Endodermal cell (in vitro differentiated cells): ENCODE measurements at regions not wholly inside any gene's neighbourhood (a gene's known extent, or its start where the extent isn't known, plus 50 kb on each side); places are given as distances from the start of the nearest gene placed in this dataset.

ENCODE experiments used
- DNase-seq: peaks from one replicate; pipeline ENCODE4 v3.0.0-alpha.2; 2017
- H3K27ac ChIP-seq: 2 replicates; pipeline ENCODE4 v1.5.1; 2013; ENCODE audit warnings: mild to moderate bottlenecking, low read depth, low read length, moderate library complexity
- H3K27me3 ChIP-seq: 2 replicates; pipeline ENCODE4 v1.6.1; 2013; ENCODE audit warnings: mild to moderate bottlenecking, low read length, moderate library complexity; ENCODE audit not compliant: insufficient read depth, control insufficient read depth, poor library complexity, severe bottlenecking
- H3K36me3 ChIP-seq: 2 replicates; pipeline ENCODE4 v1.7.0; 2013; ENCODE audit warnings: mild to moderate bottlenecking, low read length, moderate library complexity; ENCODE audit not compliant: control insufficient read depth, insufficient read depth
- H3K4me1 ChIP-seq: one replicate; pipeline ENCODE4 v1.7.0; 2013; ENCODE audit warnings: low read length; ENCODE audit not compliant: control insufficient read depth, insufficient read depth
- H3K4me3 ChIP-seq: 2 replicates; pipeline ENCODE4 v1.5.1; 2013; ENCODE audit warnings: mild to moderate bottlenecking, low read length, moderate library complexity
- H3K9ac ChIP-seq: 2 replicates; pipeline ENCODE4 v1.6.1; 2013; ENCODE audit warnings: mild to moderate bottlenecking, low read length, moderate library complexity; ENCODE audit not compliant: poor library complexity, severe bottlenecking; ENCODE audit errors: extremely low read depth
- H3K9me3 ChIP-seq: 2 replicates; pipeline ENCODE4 v1.6.1; 2013; ENCODE audit warnings: mild to moderate bottlenecking, low read length, moderate library complexity; ENCODE audit not compliant: control insufficient read depth
- H3K27ac Mint-ChIP-seq: 2 replicates; pipeline ENCODE4 v1.8.0; 2020; ENCODE audit warnings: mixed read lengths
- H3K27me3 Mint-ChIP-seq: 2 replicates; pipeline ENCODE4 v1.8.0; 2021; ENCODE audit warnings: mild to moderate bottlenecking, mixed read lengths; ENCODE audit not compliant: insufficient read depth
- H3K36me3 Mint-ChIP-seq: 2 replicates; pipeline ENCODE4 v1.8.0; 2020; ENCODE audit warnings: low read depth, mixed read lengths
- H3K4me1 Mint-ChIP-seq: 2 replicates; pipeline ENCODE4 v1.8.0; 2020; ENCODE audit warnings: mixed read lengths
- H3K4me3 Mint-ChIP-seq: 2 replicates; pipeline ENCODE4 v1.8.0; 2020; ENCODE audit warnings: mild to moderate bottlenecking, moderate library complexity, mixed read lengths
- H3K9me3 Mint-ChIP-seq: 2 replicates; pipeline ENCODE4 v1.8.0; 2020; ENCODE audit warnings: mild to moderate bottlenecking, mixed read lengths
- CTCF ChIP-seq: fragments of 200-600 bp; sonication (generic); conservative IDR thresholded peaks from 2 replicates; pipeline ENCODE4 v1.5.0; 2021; ENCODE audit warnings: antibody characterized with exemption, mild to moderate bottlenecking
- WGBS, 2 experiments: methylation state at CpG; one replicate each; pipeline versions ENCODE4 v1.1.5 to v1.1.7; 2013; ENCODE audit warnings: missing lambda C conversion rate in 2 of 2, mixed read lengths in 1 of 2; ENCODE audit not compliant: insufficient coverage in 1 of 2, insufficient read length in 1 of 2; 5-methylcytosine and 5-hydroxymethylcytosine counted together

- no peak overlapping the region for H3K27ac Mint-ChIP-seq
- Histone ChIP-seq H3K36me3 (no peaks in the 10 kb centered on the region), H3K9me3 (peaks cover 19% of the 10 kb centered on the region), H3K4me3 (no peak overlapping the region), H3K27ac (no peak overlapping the region), H3K4me1 (no peaks in the 10 kb centered on the region), H3K27me3 (no peaks in the 10 kb centered on the region), H3K9ac (no peak overlapping the region)
- no peak overlapping the region for H3K4me3 Mint-ChIP-seq
- no peak for DNase-seq
- peaks cover 35% of the 10 kb centered on the region for H3K9me3 Mint-ChIP-seq
- TF ChIP-seq CTCF: no peak
- H3K27me3 Mint-ChIP-seq: no peaks in the 10 kb centered on the region
- 95 to 97% methylated on average over 6 of the region's 6 CpGs for WGBS, 2 experiments
- no peaks in the 10 kb centered on the region for H3K4me1 Mint-ChIP-seq
- H3K36me3 Mint-ChIP-seq: peaks cover 6% of the 10 kb centered on the region
Measured at GRCh38 chr12:126396536-126396935, 1331.3 kb downstream of the AACS start.

GRCh38 chr12:126397071-126397581 is 1331.9 kb downstream of the AACS start:
- H3K9ac ChIP-seq: no peak overlapping the region
- no peaks in the 10 kb centered on the region for H3K27me3 ChIP-seq
- no peaks in the 10 kb centered on the region for H3K27me3 Mint-ChIP-seq
- no peak overlapping the region for H3K4me3 ChIP-seq
- no peak for TF ChIP-seq CTCF
- H3K9me3 ChIP-seq: peaks cover 19% of the 10 kb centered on the region
- no peaks in the 10 kb centered on the region for H3K4me1 ChIP-seq
- H3K27ac ChIP-seq: no peak overlapping the region
- no peak overlapping the region for H3K4me3 Mint-ChIP-seq
- DNase-seq: no peak
- H3K4me1 Mint-ChIP-seq: no peaks in the 10 kb centered on the region
- peaks cover 35% of the 10 kb centered on the region for H3K9me3 Mint-ChIP-seq
- H3K27ac Mint-ChIP-seq: no peak overlapping the region
- 90 to 96% methylated on average over 6 to 7 of the region's 7 CpGs for WGBS, 2 experiments
- peaks cover 6% of the 10 kb centered on the region for H3K36me3 Mint-ChIP-seq
- no peaks in the 10 kb centered on the region for H3K36me3 ChIP-seq

- Mint-ChIP-seq H3K27ac (no peak overlapping the region), H3K9me3 (peaks cover 35% of the 10 kb centered on the region), H3K4me3 (no peak overlapping the region), H3K4me1 (peaks cover 1% of the 10 kb centered on the region), H3K27me3 (no peaks in the 10 kb centered on the region), H3K36me3 (peaks cover 6% of the 10 kb centered on the region)
- 92 to 100% methylated on average over 1 of the region's 1 CpG for WGBS, 2 experiments
- no peak overlapping the region for H3K9ac ChIP-seq
- H3K27me3 ChIP-seq: no peaks in the 10 kb centered on the region
- DNase-seq: no peak
- H3K36me3 ChIP-seq: no peaks in the 10 kb centered on the region
- no peak overlapping the region for H3K4me3 ChIP-seq
- H3K9me3 ChIP-seq: peaks cover 19% of the 10 kb centered on the region
- no peak for TF ChIP-seq CTCF
- H3K4me1 ChIP-seq: no peaks in the 10 kb centered on the region
- H3K27ac ChIP-seq: no peak overlapping the region
Measured at GRCh38 chr12:126397660-126398059, 1332.4 kb downstream of the AACS start.
